AG10803 (cell line): ENCODE measurements at regions not wholly inside any gene's neighbourhood (a gene's known extent, or its start where the extent isn't known, plus 50 kb on each side); places are given as distances from the start of the nearest gene placed in this dataset.

Source experiments
- DNase-seq: peaks from one replicate; pipeline ENCODE4 v3.0.0; 2010; ENCODE audit warnings: low read depth
- H3K4me3 ChIP-seq: 2 replicates; pipeline ENCODE4 v1.5.1; 2011; ENCODE audit warnings: mild to moderate bottlenecking, low read length, control low read depth
- CTCF ChIP-seq: conservative IDR thresholded peaks from 2 replicates; pipeline ENCODE4 v1.5.1; 2011; ENCODE audit warnings: mild to moderate bottlenecking, low read length, control low read depth, inconsistent platforms

GRCh38 chr16:50858376-50858775 is 116.5 kb downstream of the CYLD start:
- DNase-seq: no peak
- TF ChIP-seq CTCF: no peak

GRCh38 chr16:50857881-50858280 is 116.0 kb downstream of the CYLD start:
- no peak overlapping the region for H3K4me3 ChIP-seq
- no peak for TF ChIP-seq CTCF
- DNase-seq: no peak

More at GRCh38 chr16:50858376-50858775, 116.5 kb downstream of the CYLD start:
- H3K4me3 ChIP-seq: no peak overlapping the region

- no peak for DNase-seq
- TF ChIP-seq CTCF: no peak
- no peak overlapping the region for H3K4me3 ChIP-seq
These were observed 115.1 kb downstream of the CYLD start for GRCh38 chr16:50856991-50857390.

GRCh38 chr16:50853329-50853728 is 111.4 kb downstream of the CYLD start:
- DNase-seq: no peak
- no peak for TF ChIP-seq CTCF
- no peak overlapping the region for H3K4me3 ChIP-seq
